GM12878 (cell line): ENCODE measurements at regions not wholly inside any gene's neighbourhood (a gene's known extent, or its start where the extent isn't known, plus 50 kb on each side); places are given as distances from the start of the nearest gene placed in this dataset.

Source experiments
- ATAC-seq: fragments of 200-7000 bp; cut with Tn5 transposase; 3 replicates; pipeline ENCODE4 v1.9.1; 2020; ENCODE audit warnings: mild to moderate bottlenecking, moderate library complexity
- BruUV-seq: library from RNA; stranded (reverse); fragments of 400-500 nt; replicated peaks from 2 replicates; lab custom pipeline; 2021; lab: Mats Ljungman, UMichigan
- CTCF ChIA-PET: fragments of 300-600 bp; sonication (Branson Sonifier 250); formaldehyde crosslinking; extraction: SDS; loops from one replicate; lab custom pipeline; 2021; ENCODE audit warnings: inconsistent platforms; lab: Yijun Ruan, JAX
- POLR2A ChIA-PET: fragments of 350-600 bp; formaldehyde crosslinking; extraction: SDS; loops from one replicate; lab custom pipeline; 2021; ENCODE audit warnings: inconsistent platforms; lab: Charles Lee
- RAD21 ChIA-PET: fragments of 300-600 bp; sonication (Branson Sonifier 250); formaldehyde crosslinking; loops from one replicate; lab custom pipeline; 2023; ENCODE audit warnings: antibody characterized with exemption; ENCODE audit not compliant: unreplicated experiment; lab: Charles Lee
- SMC1A ChIA-PET: fragments of 300-600 bp; sonication (Branson Sonifier 250); formaldehyde crosslinking; loops from one replicate; lab custom pipeline; 2023; ENCODE audit not compliant: unreplicated experiment, uncharacterized antibody; lab: Charles Lee
- DNase-seq: peaks from one replicate; pipeline ENCODE4 v3.0.0-alpha.2; 2011; ENCODE audit warnings: low read depth, low spot score
- FAIRE-seq: peaks from 3 replicates; lab custom pipeline; 2011; peaks lifted over from hg19 to GRCh38; lab: Jason Lieb, UNC
- H2AFZ ChIP-seq: 2 replicates; pipeline ENCODE4 v1.6.0; 2011; ENCODE audit warnings: low read depth, low read length, control low read depth; ENCODE audit not compliant: control insufficient read depth
- H3K27ac ChIP-seq: 2 replicates; pipeline ENCODE4 v1.5.1; 2011; ENCODE audit warnings: control low read depth; ENCODE audit not compliant: control insufficient read depth, insufficient read depth
- H3K27me3 ChIP-seq, 2 experiments: replicated peaks in 1 of 2; 2 replicates each; pipeline versions ENCODE4 v1.6.0 to v1.6.1; 2011; ENCODE audit warnings: low read length in 1 of 2; ENCODE audit not compliant: control insufficient read depth in 2 of 2, insufficient read depth in 2 of 2
- H3K36me3 ChIP-seq, 2 experiments: 2 replicates each; pipeline ENCODE4 v1.5.1; 2011; ENCODE audit warnings: low read length in 1 of 2; ENCODE audit not compliant: control insufficient read depth in 2 of 2, insufficient read depth in 2 of 2
- H3K4me1 ChIP-seq: 2 replicates; pipeline ENCODE4 v1.6.1; 2011; ENCODE audit warnings: mild to moderate bottlenecking, low read length, moderate library complexity, mixed read lengths; ENCODE audit not compliant: control insufficient read depth, insufficient read depth
- H3K4me2 ChIP-seq: 2 replicates; pipeline ENCODE4 v1.6.0; 2011; ENCODE audit warnings: control low read depth; ENCODE audit not compliant: control insufficient read depth, insufficient read depth
- H3K4me3 ChIP-seq: fragments of 200-600 bp; sonication (generic); 2 replicates; pipeline ENCODE4 v1.5.1; 2016
- H3K79me2 ChIP-seq: 2 replicates; pipeline ENCODE4 v1.6.0; 2011; ENCODE audit warnings: low read length; ENCODE audit not compliant: control insufficient read depth, insufficient read depth
- H3K9ac ChIP-seq: 2 replicates; pipeline ENCODE4 v1.8.0; 2011; ENCODE audit warnings: low read length, control low read depth, mixed read lengths; ENCODE audit not compliant: control insufficient read depth, insufficient read depth
- H3K9me3 ChIP-seq: replicated peaks from 3 replicates; pipeline ENCODE4 v1.5.1; 2011; ENCODE audit warnings: mild to moderate bottlenecking, low read length; ENCODE audit not compliant: control insufficient read depth, insufficient read depth
- H4K20me1 ChIP-seq: 2 replicates; pipeline ENCODE4 v1.6.0; 2011; ENCODE audit not compliant: control insufficient read depth, insufficient read depth
- ASH2L ChIP-seq: fragments of 300-600, 200-600 bp; sonication (generic); IDR thresholded peaks from 2 replicates; pipeline ENCODE4 v1.6.1; 2017; ENCODE audit warnings: low read depth, mild to moderate bottlenecking, borderline replicate concordance
- BACH1 ChIP-seq: fragments of 450-650 bp; IDR thresholded peaks from 2 replicates; pipeline ENCODE4 v1.6.1; 2017; ENCODE audit warnings: mild to moderate bottlenecking, borderline replicate concordance
- BRCA1 ChIP-seq: IDR thresholded peaks from 2 replicates; pipeline ENCODE4 v1.6.1; 2011; ENCODE audit warnings: low read depth, low read length, improper control_type of control experiment
- MYB ChIP-seq: fragments of 150-350 bp; IDR thresholded peaks from 2 replicates; pipeline ENCODE4 v1.6.1; 2014; ENCODE audit warnings: mild to moderate bottlenecking, low read depth, low read length, borderline replicate concordance
- NBN ChIP-seq: fragments of 450-650 bp; IDR thresholded peaks from 2 replicates; pipeline ENCODE4 v1.6.1; 2016
- NFYB ChIP-seq: IDR thresholded peaks from 2 replicates; pipeline ENCODE4 v1.6.1; 2011; ENCODE audit warnings: low read depth, mild to moderate bottlenecking, low read length, improper control_type of control experiment, moderate library complexity; ENCODE audit not compliant: insufficient read depth
- NR2C1 ChIP-seq: fragments of 450-650 bp; IDR thresholded peaks from 2 replicates; pipeline ENCODE4 v1.6.1; 2017; ENCODE audit warnings: antibody characterized with exemption, mild to moderate bottlenecking, moderate library complexity
- SMC3 ChIP-seq: IDR thresholded peaks from 2 replicates; pipeline ENCODE4 v1.6.1; 2011; ENCODE audit warnings: low read length, improper control_type of control experiment, borderline replicate concordance
- TCF12 ChIP-seq: IDR thresholded peaks from 2 replicates; pipeline ENCODE4 v1.6.1; 2011; ENCODE audit warnings: low read depth, mild to moderate bottlenecking, low read length
- YBX1 ChIP-seq: fragments of 450-650 bp; IDR thresholded peaks from 2 replicates; pipeline ENCODE4 v1.6.1; 2016; ENCODE audit warnings: antibody characterized with exemption
- WGBS: methylation state at CpG from one replicate; pipeline ENCODE4 v1.1.6; 2016; ENCODE audit warnings: low lambda C conversion rate; ENCODE audit not compliant: insufficient replicate concordance, insufficient coverage; ENCODE audit errors: missing lambda C conversion rate; 5-methylcytosine and 5-hydroxymethylcytosine counted together
- in situ Hi-C: fragments of 300-500 bp; cut with MboI; formaldehyde crosslinking; loops from 9 replicates; pipeline ENCODE4 v1.14.3; 2018; ENCODE audit warnings: mixed read lengths
- intact Hi-C: fragments of 100-400 bp; cut with micrococcal nuclease; formaldehyde crosslinking; loops from one replicate; pipeline ENCODE4 v1.14.2; 2022; ENCODE audit not compliant: unreplicated experiment
- TF ChIP-seq, protein P1 (sequence below): fragments of 450-650 bp; IDR thresholded peaks from 2 replicates; pipeline ENCODE4 v1.6.1; 2016; ENCODE audit warnings: mild to moderate bottlenecking

- ChIA-PET CTCF (no interaction called here), POLR2A (no interaction called here), RAD21 (no interaction called here), SMC1A (no interaction called here)
- no peak for ATAC-seq
- Histone ChIP-seq H3K4me3 (no peak overlapping the region), H2AFZ (no peak overlapping the region), H3K4me2 (no peak overlapping the region), H3K36me3 (no peaks in the 10 kb centered on the region), H3K27me3 (no peaks in the 10 kb centered on the region; a peak in 1 of 4 replicates), H3K9ac (no peak overlapping the region), H3K79me2 (no peaks in the 10 kb centered on the region), H3K4me1 (no peaks in the 10 kb centered on the region), H3K9me3 (peaks cover 2% of the 10 kb centered on the region; the same call in 1 of the 3 replicates), H4K20me1 (no peaks in the 10 kb centered on the region), H3K27ac (no peak overlapping the region)
- no peak for DNase-seq
- in situ Hi-C loops, result no loop called here
- no peak for FAIRE-seq
- no peak for TF ChIP-seq YBX1
- TF ChIP-seq SMC3, result no peak
- TF ChIP-seq, protein P1, sequence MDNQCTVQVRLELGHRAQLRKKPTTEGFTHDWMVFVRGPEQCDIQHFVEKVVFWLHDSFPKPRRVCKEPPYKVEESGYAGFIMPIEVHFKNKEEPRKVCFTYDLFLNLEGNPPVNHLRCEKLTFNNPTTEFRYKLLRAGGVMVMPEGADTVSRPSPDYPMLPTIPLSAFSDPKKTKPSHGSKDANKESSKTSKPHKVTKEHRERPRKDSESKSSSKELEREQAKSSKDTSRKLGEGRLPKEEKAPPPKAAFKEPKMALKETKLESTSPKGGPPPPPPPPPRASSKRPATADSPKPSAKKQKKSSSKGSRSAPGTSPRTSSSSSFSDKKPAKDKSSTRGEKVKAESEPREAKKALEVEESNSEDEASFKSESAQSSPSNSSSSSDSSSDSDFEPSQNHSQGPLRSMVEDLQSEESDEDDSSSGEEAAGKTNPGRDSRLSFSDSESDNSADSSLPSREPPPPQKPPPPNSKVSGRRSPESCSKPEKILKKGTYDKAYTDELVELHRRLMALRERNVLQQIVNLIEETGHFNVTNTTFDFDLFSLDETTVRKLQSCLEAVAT, result no peak
- TF ChIP-seq TCF12, result no peak
- TF ChIP-seq ASH2L, result no peak
- no peak for TF ChIP-seq BRCA1
- TF ChIP-seq NBN, result no peak
- TF ChIP-seq MYB, result no peak
- no peak for TF ChIP-seq NR2C1
- TF ChIP-seq NFYB, result no peak
- no peak for TF ChIP-seq BACH1
- 23% methylated on average over 17 of the region's 17 CpGs for WGBS
- intact Hi-C loops, result no loop called here
- BruUV-seq, result no TSS peak
Observed at GRCh38 chr16:88309174-88309907, 73.4 kb upstream of the ZNF469 start.
